Smooth muscle cell (in vitro differentiated cells): ENCODE measurements at regions not wholly inside any gene's neighbourhood (a gene's known extent, or its start where the extent isn't known, plus 50 kb on each side); places are given as distances from the start of the nearest gene placed in this dataset.

Experiments used
- DNase-seq: peaks from one replicate; lab custom pipeline; 2025; ENCODE audit not compliant: unreplicated experiment; lab: John Stamatoyannopoulos, UW
- H2AFZ ChIP-seq: fragments of 200-600 bp; sonication (generic); 2 replicates; pipeline ENCODE4 v1.6.0; 2016; ENCODE audit warnings: antibody characterized with exemption, low read depth, mild to moderate bottlenecking
- H3F3A ChIP-seq: fragments of 200-600 bp; sonication (generic); 2 replicates; pipeline ENCODE4 v1.6.0; 2017; ENCODE audit warnings: antibody characterized with exemption, low read depth
- H3K27ac ChIP-seq: fragments of 200-600 bp; sonication (generic); 2 replicates; pipeline ENCODE4 v1.5.1; 2016; ENCODE audit warnings: low read depth, mild to moderate bottlenecking
- H3K27me3 ChIP-seq: fragments of 200-600 bp; sonication (generic); 2 replicates; pipeline ENCODE4 v1.6.1; 2016; ENCODE audit warnings: low read depth, mild to moderate bottlenecking
- H3K36me3 ChIP-seq: fragments of 200-600 bp; sonication (generic); 2 replicates; pipeline ENCODE4 v1.5.1; 2016; ENCODE audit warnings: low read depth
- H3K4me1 ChIP-seq: fragments of 200-600 bp; sonication (generic); 2 replicates; pipeline ENCODE4 v1.5.1; 2016; ENCODE audit warnings: low read depth
- H3K4me2 ChIP-seq: fragments of 200-600 bp; sonication (generic); 2 replicates; pipeline ENCODE4 v1.6.0; 2016; ENCODE audit warnings: mild to moderate bottlenecking
- H3K4me3 ChIP-seq: fragments of 200-600 bp; sonication (generic); 2 replicates; pipeline ENCODE4 v1.5.1; 2016; ENCODE audit warnings: mild to moderate bottlenecking
- H3K79me2 ChIP-seq: fragments of 200-600 bp; sonication (generic); 2 replicates; pipeline ENCODE4 v1.6.0; 2016; ENCODE audit warnings: low read depth, mild to moderate bottlenecking
- H3K9ac ChIP-seq: fragments of 200-600 bp; sonication (generic); 2 replicates; pipeline ENCODE4 v1.6.0; 2016; ENCODE audit warnings: low read depth
- H3K9me3 ChIP-seq: fragments of 200-600 bp; sonication (generic); replicated peaks from 2 replicates; pipeline ENCODE4 v1.5.1; 2016; ENCODE audit warnings: low read depth
- H4K20me1 ChIP-seq: fragments of 200-600 bp; sonication (generic); 2 replicates; pipeline ENCODE4 v1.6.0; 2016; ENCODE audit warnings: low read depth
- CTCF ChIP-seq: fragments of 200-600 bp; sonication (generic); IDR thresholded peaks from 2 replicates; pipeline ENCODE4 v1.5.1; 2017; ENCODE audit warnings: borderline replicate concordance, mild to moderate bottlenecking, antibody characterized with exemption; ENCODE audit not compliant: insufficient read depth, poor library complexity, severe bottlenecking
- WGBS: methylation state at CpG from one replicate; pipeline ENCODE4 v1.1.7; 2016; ENCODE audit warnings: low lambda C conversion rate; 5-methylcytosine and 5-hydroxymethylcytosine counted together

GRCh38 chr1:47629201-47629600, 191.4 kb downstream of the FOXD2 start:
- no peak overlapping the region for H3K4me3 ChIP-seq
- WGBS: 95% methylated on average over 3 of the region's 3 CpGs
- no peaks in the 10 kb centered on the region for H3F3A ChIP-seq
- H3K4me1 ChIP-seq: no peaks in the 10 kb centered on the region
- TF ChIP-seq CTCF: no peak
- H3K27ac ChIP-seq: no peak overlapping the region
- H2AFZ ChIP-seq: no peak overlapping the region
- H3K9me3 ChIP-seq: no peaks in the 10 kb centered on the region
- peaks cover 53% of the 10 kb centered on the region for H3K27me3 ChIP-seq
- H3K9ac ChIP-seq: no peak overlapping the region
- H3K4me2 ChIP-seq: no peak overlapping the region
- H3K79me2 ChIP-seq: no peaks in the 10 kb centered on the region
- H4K20me1 ChIP-seq: no peaks in the 10 kb centered on the region
- DNase-seq: no peak
- no peaks in the 10 kb centered on the region for H3K36me3 ChIP-seq

- no peak for DNase-seq
- no peak overlapping the region for H3K9ac ChIP-seq
- H3K27me3 ChIP-seq: peaks cover 53% of the 10 kb centered on the region
- H3F3A ChIP-seq: no peaks in the 10 kb centered on the region
- H2AFZ ChIP-seq: no peak overlapping the region
- H3K27ac ChIP-seq: no peak overlapping the region
- H3K79me2 ChIP-seq: no peaks in the 10 kb centered on the region
- WGBS: 96% methylated on average over 4 of the region's 4 CpGs
- H4K20me1 ChIP-seq: no peaks in the 10 kb centered on the region
- no peak overlapping the region for H3K4me3 ChIP-seq
- H3K9me3 ChIP-seq: no peaks in the 10 kb centered on the region
- H3K4me1 ChIP-seq: no peaks in the 10 kb centered on the region
- TF ChIP-seq CTCF: no peak
- H3K36me3 ChIP-seq: no peaks in the 10 kb centered on the region
- H3K4me2 ChIP-seq: no peak overlapping the region
Observed at GRCh38 chr1:47630346-47630745, 192.5 kb downstream of the FOXD2 start.

- Histone ChIP-seq H4K20me1 (no peaks in the 10 kb centered on the region), H3K9ac (no peak overlapping the region), H3K9me3 (no peaks in the 10 kb centered on the region), H2AFZ (no peak overlapping the region), H3K36me3 (no peaks in the 10 kb centered on the region), H3F3A (no peaks in the 10 kb centered on the region), H3K79me2 (no peaks in the 10 kb centered on the region), H3K27ac (no peak overlapping the region), H3K4me1 (no peaks in the 10 kb centered on the region), H3K4me2 (no peak overlapping the region), H3K27me3 (peaks cover 59% of the 10 kb centered on the region), H3K4me3 (no peak overlapping the region)
- DNase-seq: no peak
- 88% methylated on average over 17 of the region's 17 CpGs for WGBS
- no peak for TF ChIP-seq CTCF
Observed at GRCh38 chr1:47631411-47631995, 193.7 kb downstream of the FOXD2 start.

GRCh38 chr1:47635111-47635510, 197.3 kb downstream of the FOXD2 start:
- Histone ChIP-seq H3K4me3 (no peak overlapping the region), H3K4me2 (no peak overlapping the region), H3F3A (no peaks in the 10 kb centered on the region), H3K27ac (no peak overlapping the region), H3K36me3 (no peaks in the 10 kb centered on the region), H4K20me1 (no peaks in the 10 kb centered on the region), H3K79me2 (no peaks in the 10 kb centered on the region), H3K9ac (no peak overlapping the region), H3K27me3 (peaks cover 81% of the 10 kb centered on the region), H3K9me3 (no peaks in the 10 kb centered on the region), H3K4me1 (no peaks in the 10 kb centered on the region), H2AFZ (no peak overlapping the region)
- DNase-seq: no peak
- 91% methylated on average over 5 of the region's 5 CpGs for WGBS
- TF ChIP-seq CTCF: no peak
